Cardiac fibroblast (primary cell): ENCODE measurements at regions not wholly inside any gene's neighbourhood (a gene's known extent, or its start where the extent isn't known, plus 50 kb on each side); places are given as distances from the start of the nearest gene placed in this dataset.

ENCODE experiments used
- DNase-seq, 2 donors: peaks; one replicate each; pipeline versions ENCODE4 v3.0.0 to v3.0.0-alpha.2; 2010; ENCODE audit warnings: low read depth in 2 of 2
- H3K4me3 ChIP-seq, 2 donors: replicated peaks in 1 of 2; 1 replicate in 1 of 2; 2 replicates in 1 of 2; pipeline ENCODE4 v1.5.1; 2011; ENCODE audit warnings: low read depth in 2 of 2, low read length in 2 of 2, mild to moderate bottlenecking in 2 of 2, moderate library complexity in 1 of 2
- CTCF ChIP-seq: IDR thresholded peaks from one replicate; pipeline ENCODE4 v1.5.1; 2011; ENCODE audit warnings: low read depth, mild to moderate bottlenecking, low read length, inconsistent platforms

- H3K4me3 ChIP-seq = no peak overlapping the region
- no peak for DNase-seq
- no peak for TF ChIP-seq CTCF
Observed at GRCh38 chr5:2696156-2696807, 55.2 kb downstream of the IRX2 start.

GRCh38 chr5:2695200-2695891 lies 56.1 kb downstream of the IRX2 start:
- no peak overlapping the region for H3K4me3 ChIP-seq
- TF ChIP-seq CTCF = no peak
- DNase-seq = peak in 1 of 2 donors; percentile 4

GRCh38 chr5:2691530-2691929 lies 59.9 kb downstream of the IRX2 start:
- no peak overlapping the region for H3K4me3 ChIP-seq
- no peak for DNase-seq
- no peak for TF ChIP-seq CTCF

GRCh38 chr5:2690293-2690692 lies 61.2 kb downstream of the IRX2 start:
- H3K4me3 ChIP-seq = no peak overlapping the region
- DNase-seq = no peak
- no peak for TF ChIP-seq CTCF

- TF ChIP-seq CTCF = no peak
- DNase-seq = no peak
- H3K4me3 ChIP-seq = no peak overlapping the region
Observed at GRCh38 chr5:2688586-2688985, 62.9 kb downstream of the IRX2 start.

GRCh38 chr5:2687746-2688145 lies 63.7 kb downstream of the IRX2 start:
- TF ChIP-seq CTCF = no peak
- H3K4me3 ChIP-seq = no peak overlapping the region
- no peak for DNase-seq
